ENCODE measurements at regions not wholly inside any gene's neighbourhood (a gene's known extent, or its start where the extent isn't known, plus 50 kb on each side); places are given as distances from the start of the nearest gene placed in this dataset.
"Not testable (repeated sequence)": the region's sequence is repeated elsewhere in the genome, so short reads cannot be mapped to it uniquely, and the experiment has no call there.

DNA sequence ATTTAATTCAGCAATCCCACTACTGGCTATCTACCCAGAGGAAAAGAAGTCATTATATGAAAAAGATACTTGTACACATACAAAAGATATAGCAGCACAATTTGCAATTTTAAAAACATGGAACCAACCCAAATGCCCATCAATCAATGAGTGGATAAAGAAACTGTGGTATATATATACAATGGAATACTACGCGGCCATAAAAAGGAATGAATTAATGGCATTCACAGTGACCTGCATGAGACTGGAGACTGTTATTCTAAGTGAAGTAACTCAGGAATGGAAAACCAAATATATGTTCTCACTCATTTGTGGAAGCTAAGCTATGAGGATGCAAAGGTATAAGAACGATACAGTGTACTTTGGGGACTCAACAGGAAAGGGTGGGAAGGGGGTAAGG lies 102.8 kb upstream of the KCNMA1 start:
- DNase-seq (ENCODE audit: low read depth): not testable (repeated sequence)

- DNase-seq (ENCODE audit: low read depth): no peak
Measured at GRCh38 chr10:77738496-77739158, 101.0 kb upstream of the KCNMA1 start.

GRCh38 chr10:77737608-77738007 lies 100.0 kb upstream of the KCNMA1 start:
- DNase-seq (ENCODE audit: low read depth): peak; percentile 97

DNA sequence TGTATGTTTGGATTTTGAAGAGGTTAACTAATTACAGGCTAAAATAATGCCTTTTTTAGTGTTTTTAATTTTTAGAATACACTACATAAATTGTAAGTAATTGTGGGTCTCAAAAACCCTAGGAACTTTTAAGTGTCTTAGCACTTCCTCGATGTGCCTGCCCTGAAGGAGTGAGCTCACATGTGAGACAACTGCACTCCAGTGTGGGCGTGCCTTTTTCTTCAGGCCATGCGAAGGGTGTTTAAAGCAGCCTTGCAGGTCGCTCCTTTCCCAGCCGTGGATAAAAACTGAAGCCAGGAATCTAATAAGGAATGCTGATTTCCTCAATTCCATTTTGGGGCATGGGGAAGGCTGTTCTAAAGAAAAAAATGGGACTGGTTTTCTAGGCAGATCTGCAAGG lies 97.5 kb upstream of the KCNMA1 start:
- DNase-seq (ENCODE audit: low read depth): not testable (repeated sequence)

DNA sequence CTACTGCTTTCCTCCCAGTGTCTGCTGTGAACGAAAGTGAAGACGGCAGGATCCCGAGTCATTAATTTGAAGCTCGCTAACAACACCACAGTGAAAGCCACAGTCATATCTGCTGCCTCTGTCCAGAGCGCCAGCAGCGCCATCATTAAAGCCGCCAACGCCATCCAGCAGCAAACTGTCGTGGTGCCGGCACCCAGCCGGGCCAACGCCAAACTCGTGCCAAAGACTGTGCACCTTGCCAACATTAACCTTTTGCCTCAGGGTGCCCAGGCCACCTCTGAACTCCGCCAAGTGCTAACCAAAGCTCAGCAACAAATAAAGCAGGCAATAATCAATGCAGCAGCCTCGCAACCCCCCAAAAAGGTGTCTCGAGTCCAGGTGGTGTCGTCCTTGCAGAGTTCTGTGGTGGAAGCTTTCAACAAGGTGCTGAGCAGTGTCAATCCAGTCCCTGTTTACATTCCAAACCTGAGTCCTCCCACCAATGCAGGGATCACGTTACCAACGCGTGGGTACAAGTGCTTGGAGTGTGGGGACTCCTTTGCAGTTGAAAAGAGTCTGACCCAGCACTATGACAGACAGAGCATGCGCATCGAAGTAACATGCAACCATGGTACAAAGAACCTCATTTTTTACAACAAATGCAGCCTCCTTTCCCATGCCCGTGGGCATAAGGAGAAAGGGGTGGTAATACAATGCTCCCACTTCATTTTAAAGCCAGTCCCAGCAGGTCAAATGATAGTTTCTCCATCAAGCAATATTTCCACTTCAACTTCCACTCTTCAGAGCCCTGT lies 94.8 kb upstream of the KCNMA1 start:
- DNase-seq (ENCODE audit: low read depth): no peak

DNA sequence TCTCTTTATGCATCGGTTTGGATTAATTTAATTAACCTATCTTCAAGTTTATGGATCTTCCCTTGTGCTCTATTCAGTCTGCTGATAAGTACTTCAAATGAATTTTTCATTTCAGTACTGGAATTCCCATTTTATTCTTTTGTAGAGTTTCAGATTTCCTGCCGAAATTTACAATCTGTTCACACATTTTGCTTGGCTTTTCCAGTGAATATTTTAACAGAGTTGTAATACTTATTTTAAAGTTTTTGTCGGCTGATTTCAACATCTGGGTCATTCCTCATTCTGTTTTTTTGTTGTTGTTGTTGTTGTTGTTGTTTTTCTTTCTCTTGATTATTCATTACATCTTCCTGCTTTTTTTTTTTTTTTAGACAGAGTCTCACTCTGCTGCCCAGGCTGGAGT lies 89.9 kb upstream of the KCNMA1 start:
- no peak for DNase-seq (ENCODE audit: low read depth)

DNA sequence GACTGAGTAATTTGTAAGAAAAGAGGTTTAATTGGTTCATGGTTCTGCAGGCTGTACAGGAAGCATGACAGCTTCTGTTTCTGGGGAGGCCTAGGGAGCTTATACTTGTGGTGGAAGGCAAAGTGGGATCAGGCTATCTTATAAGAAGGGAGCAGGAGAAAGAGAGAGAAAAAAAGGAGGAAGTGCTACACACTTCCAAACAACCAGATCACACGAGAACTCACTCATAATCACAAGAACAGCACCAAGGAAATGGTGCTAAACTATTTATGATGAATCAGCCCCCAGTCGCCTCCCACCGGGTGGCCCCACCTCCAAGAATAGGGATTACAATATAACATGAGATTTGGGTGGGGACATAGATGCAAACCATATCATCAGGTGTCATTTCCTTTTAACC lies 89.1 kb upstream of the KCNMA1 start:
- DNase-seq (ENCODE audit: low read depth): no peak

GRCh38 chr10:77726301-77726700 lies 88.7 kb upstream of the KCNMA1 start:
- DNase-seq (ENCODE audit: low read depth): no peak

GRCh38 chr10:77724820-77725219 lies 87.2 kb upstream of the KCNMA1 start:
- no peak for DNase-seq (ENCODE audit: low read depth)

DNA sequence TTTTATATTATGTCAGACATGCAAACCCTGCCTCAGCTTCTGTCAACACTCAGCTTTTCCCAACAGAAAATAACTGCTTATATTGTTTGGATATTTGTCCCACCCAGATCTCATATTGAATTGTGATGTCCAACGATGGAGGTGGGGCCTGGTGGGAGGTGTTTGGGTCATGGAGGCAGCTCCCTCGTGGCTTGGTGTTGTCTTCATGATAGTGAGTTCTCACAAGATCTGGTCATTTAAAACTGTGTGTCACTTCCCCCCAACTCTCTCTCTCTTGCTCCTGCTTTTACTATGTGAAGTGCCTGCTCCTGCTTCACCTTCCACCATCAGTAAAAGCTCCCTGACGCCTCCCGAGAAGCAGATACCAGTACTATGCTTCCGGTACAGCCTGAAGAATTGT lies 85.8 kb upstream of the KCNMA1 start:
- DNase-seq (ENCODE audit: low read depth): no peak

- not testable (repeated sequence) for DNase-seq (ENCODE audit: low read depth)
Measured at GRCh38 chr10:77722956-77723355, 85.3 kb upstream of the KCNMA1 start.

DNA sequence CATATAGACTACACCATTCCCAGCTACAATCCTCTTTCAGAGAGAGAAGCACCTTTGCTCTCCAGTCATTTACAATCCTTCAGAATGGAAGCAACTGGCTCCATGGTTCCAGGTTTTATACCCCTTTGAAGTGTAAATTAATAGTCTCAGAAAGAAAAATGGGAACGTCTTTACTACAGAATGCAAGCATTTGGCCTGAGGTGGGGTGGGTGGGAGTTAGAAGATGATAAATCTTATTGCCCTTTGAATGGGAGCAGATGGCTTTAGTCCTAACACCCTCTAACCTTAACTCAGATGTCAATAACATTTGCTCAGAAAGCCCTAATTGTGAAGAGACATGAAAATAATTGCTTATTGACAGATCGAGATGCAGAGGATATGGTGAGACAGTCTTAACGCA lies 84.2 kb upstream of the KCNMA1 start:
- no peak for DNase-seq (ENCODE audit: low read depth)

- no peak for DNase-seq (ENCODE audit: low read depth)
Measured at GRCh38 chr10:77718957-77719356, 81.3 kb upstream of the KCNMA1 start.

DNA sequence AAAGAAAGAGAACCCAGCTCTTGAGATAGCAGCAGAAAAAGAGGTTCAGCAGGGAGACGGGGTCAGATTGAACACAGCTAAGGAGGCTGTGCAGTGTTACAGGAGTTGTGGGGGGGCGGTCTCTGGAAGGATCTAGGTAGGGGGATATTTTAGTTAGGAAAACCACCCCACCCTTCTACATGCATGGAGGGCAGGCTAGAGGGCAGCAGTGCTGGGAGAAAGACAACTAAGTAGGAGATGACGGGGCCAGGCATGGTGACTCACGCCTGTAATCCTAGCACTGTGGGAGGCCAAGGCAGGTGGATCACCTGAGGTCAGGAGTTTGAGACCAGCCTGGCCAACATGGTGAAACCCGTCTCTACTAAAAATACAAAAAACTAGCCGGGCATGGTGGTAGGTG lies 80.7 kb upstream of the KCNMA1 start:
- peak; percentile 49 for DNase-seq (ENCODE audit: low read depth)

- DNase-seq (ENCODE audit: low read depth): no peak
Measured at GRCh38 chr10:77717336-77717735, 79.7 kb upstream of the KCNMA1 start.

- no peak for DNase-seq (ENCODE audit: low read depth)
Measured at GRCh38 chr10:77716458-77717317, 79.1 kb upstream of the KCNMA1 start.

GRCh38 chr10:77715536-77715935 lies 77.9 kb upstream of the KCNMA1 start:
- DNase-seq (ENCODE audit: low read depth): no peak

GRCh38 chr10:77715088-77715487 lies 77.5 kb upstream of the KCNMA1 start:
- DNase-seq (ENCODE audit: low read depth): peak; percentile 28

DNA sequence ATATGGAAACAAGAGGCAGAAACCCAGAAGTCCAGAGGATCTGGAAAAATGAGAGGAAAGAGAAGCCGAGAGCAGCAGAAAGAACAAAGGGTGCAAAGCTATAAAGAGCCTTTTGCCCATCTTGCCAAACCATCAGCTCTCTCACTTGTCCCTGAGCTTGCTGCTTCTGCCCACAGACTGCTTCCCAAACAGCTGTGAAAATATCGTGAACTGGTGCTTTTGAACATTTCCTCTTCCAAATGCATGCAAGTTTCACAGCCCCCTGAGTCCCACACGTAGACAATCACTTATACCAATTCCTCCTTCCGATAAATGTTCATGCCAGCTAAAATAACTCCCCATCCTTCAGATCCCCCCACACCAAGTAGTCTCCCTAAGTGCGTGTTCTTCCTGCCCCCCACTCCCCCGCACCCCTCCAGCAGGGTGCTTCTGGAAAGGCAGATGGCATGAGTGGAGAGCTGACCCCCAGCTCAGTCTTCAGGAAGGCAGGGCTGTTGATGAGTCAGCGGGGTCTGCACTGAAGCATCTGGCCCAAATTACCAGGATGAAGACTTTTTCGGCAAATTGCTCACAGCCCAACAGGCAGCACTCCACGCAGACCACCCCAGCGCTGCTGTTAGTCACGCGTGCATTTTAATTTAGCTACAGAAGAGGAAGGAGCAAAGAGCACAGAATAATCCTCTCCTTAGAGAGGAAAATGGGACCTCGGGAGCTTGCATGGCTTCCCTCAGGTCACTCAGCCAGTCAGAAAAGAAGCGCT lies 76.1 kb upstream of the KCNMA1 start:
- no peak for DNase-seq (ENCODE audit: low read depth)

DNA sequence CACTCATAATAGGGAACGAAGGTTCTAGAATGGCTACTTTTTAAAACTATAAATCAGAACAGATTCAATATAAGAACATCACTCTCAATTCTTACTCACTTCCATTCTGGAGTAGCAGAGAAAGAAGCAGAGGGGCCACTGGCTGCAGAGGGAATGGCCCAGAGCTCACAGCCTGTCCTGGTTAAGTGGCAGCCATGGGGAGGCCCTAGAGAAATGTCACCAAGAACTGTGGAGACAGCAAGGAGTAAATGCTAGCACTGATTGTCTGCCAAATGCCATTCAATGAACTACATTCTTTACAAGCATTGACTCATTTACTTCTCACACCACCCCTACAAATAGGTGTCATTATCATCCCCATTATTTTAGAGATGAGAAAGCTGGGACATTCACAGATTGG lies 74.6 kb upstream of the KCNMA1 start:
- DNase-seq (ENCODE audit: low read depth): no peak

- no peak for DNase-seq (ENCODE audit: low read depth)
Measured at GRCh38 chr10:77711683-77712049, 74.1 kb upstream of the KCNMA1 start.

Data from ELR (cell line).